Kidney tubule cell (primary cell): ENCODE measurements at regions not wholly inside any gene's neighbourhood (a gene's known extent, or its start where the extent isn't known, plus 50 kb on each side); places are given as distances from the start of the nearest gene placed in this dataset.

Source experiments
- DNase-seq: peaks from one replicate; pipeline ENCODE4 v3.0.0-alpha.2; 2018; ENCODE audit warnings: low spot score

GRCh38 chr13:40252241-40252640 is 414.2 kb downstream of the FOXO1 start:
- DNase-seq = no peak

- DNase-seq = no peak
Measured at GRCh38 chr13:40252676-40253075, 413.8 kb downstream of the FOXO1 start.

- peak; percentile 80 for DNase-seq
Measured at GRCh38 chr13:40254394-40254793, 412.0 kb downstream of the FOXO1 start.

- peak; percentile 26 for DNase-seq
Measured at GRCh38 chr13:40255551-40255950, 410.9 kb downstream of the FOXO1 start.

- DNase-seq = no peak
Measured at GRCh38 chr13:40259899-40260298, 406.5 kb downstream of the FOXO1 start.

GRCh38 chr13:40261336-40261735 is 405.1 kb downstream of the FOXO1 start:
- DNase-seq = no peak

- DNase-seq = no peak
Measured at GRCh38 chr13:40261947-40262346, 404.5 kb downstream of the FOXO1 start.

GRCh38 chr13:40269086-40269485 is 397.4 kb downstream of the FOXO1 start:
- DNase-seq = no peak

- no peak for DNase-seq
Measured at GRCh38 chr13:40270726-40271125, 395.7 kb downstream of the FOXO1 start.

- DNase-seq = no peak
Measured at GRCh38 chr13:40271271-40271885, 395.1 kb downstream of the FOXO1 start.

GRCh38 chr13:40271931-40272775 is 394.3 kb downstream of the FOXO1 start:
- DNase-seq = peak; percentile 68

GRCh38 chr13:40272776-40273139 is 393.7 kb downstream of the FOXO1 start:
- peak; percentile 58 for DNase-seq

GRCh38 chr13:40273253-40274025 is 393.0 kb downstream of the FOXO1 start:
- DNase-seq = no peak

GRCh38 chr13:40274103-40274502 is 392.3 kb downstream of the FOXO1 start:
- no peak for DNase-seq

GRCh38 chr13:40275155-40275554 is 391.3 kb downstream of the FOXO1 start:
- no peak for DNase-seq

- DNase-seq = peak; percentile 34
Measured at GRCh38 chr13:40275636-40276035, 390.8 kb downstream of the FOXO1 start.

GRCh38 chr13:40283666-40284065 is 382.8 kb downstream of the FOXO1 start:
- DNase-seq = peak; percentile 6

- DNase-seq = peak; percentile 18
Measured at GRCh38 chr13:40285634-40286033, 380.8 kb downstream of the FOXO1 start.

GRCh38 chr13:40287428-40287827 is 379.0 kb downstream of the FOXO1 start:
- DNase-seq = no peak

- no peak for DNase-seq
Measured at GRCh38 chr13:40288259-40288658, 378.2 kb downstream of the FOXO1 start.

GRCh38 chr13:40290758-40291157 is 375.7 kb downstream of the FOXO1 start:
- DNase-seq = no peak

GRCh38 chr13:40292108-40292507 is 374.3 kb downstream of the FOXO1 start:
- DNase-seq = no peak

GRCh38 chr13:40292536-40292935 is 373.9 kb downstream of the FOXO1 start:
- DNase-seq = no peak
